ENCODE measurements at regions not wholly inside any gene's neighbourhood (a gene's known extent, or its start where the extent isn't known, plus 50 kb on each side); places are given as distances from the start of the nearest gene placed in this dataset.

GRCh38 chr2:240225660-240226475 is 85.4 kb upstream of the OTOS start:
- no peak for DNase-seq (ENCODE audit: low read depth, low spot score)

GRCh38 chr2:240226672-240227537 is 86.4 kb upstream of the OTOS start:
- no peak for DNase-seq (ENCODE audit: low read depth, low spot score)

GRCh38 chr2:240227538-240228428 is 87.3 kb upstream of the OTOS start:
- no peak for DNase-seq (ENCODE audit: low read depth, low spot score)

GRCh38 chr2:240229005-240229404 is 88.5 kb upstream of the OTOS start:
- DNase-seq (ENCODE audit: low read depth, low spot score) = no peak

GRCh38 chr2:240229603-240230235 is 89.3 kb upstream of the OTOS start:
- no peak for DNase-seq (ENCODE audit: low read depth, low spot score)

- no peak for DNase-seq (ENCODE audit: low read depth, low spot score)
Observed at GRCh38 chr2:240230291-240230931, 90.0 kb upstream of the OTOS start.

- no peak for DNase-seq (ENCODE audit: low read depth, low spot score)
Observed at GRCh38 chr2:240231838-240232244, 91.4 kb upstream of the OTOS start.

GRCh38 chr2:240232264-240232915 is 91.9 kb upstream of the OTOS start:
- DNase-seq (ENCODE audit: low read depth, low spot score) = no peak

GRCh38 chr2:240232961-240233884 is 92.8 kb upstream of the OTOS start:
- no peak for DNase-seq (ENCODE audit: low read depth, low spot score)

- DNase-seq (ENCODE audit: low read depth, low spot score) = no peak
Observed at GRCh38 chr2:240233885-240234502, 93.5 kb upstream of the OTOS start.

GRCh38 chr2:240234503-240234951 is 94.1 kb upstream of the OTOS start:
- no peak for DNase-seq (ENCODE audit: low read depth, low spot score)

GRCh38 chr2:240235149-240235803 is 94.8 kb upstream of the OTOS start:
- no peak for DNase-seq (ENCODE audit: low read depth, low spot score)

- DNase-seq (ENCODE audit: low read depth, low spot score) = no peak
Observed at GRCh38 chr2:240235811-240236210, 95.4 kb upstream of the OTOS start.

GRCh38 chr2:240236217-240237111 is 96.0 kb upstream of the OTOS start:
- no peak for DNase-seq (ENCODE audit: low read depth, low spot score)

- no peak for DNase-seq (ENCODE audit: low read depth, low spot score)
Observed at GRCh38 chr2:240237609-240238174, 97.2 kb upstream of the OTOS start.

- no peak for DNase-seq (ENCODE audit: low read depth, low spot score)
Observed at GRCh38 chr2:240238201-240238600, 97.7 kb upstream of the OTOS start.

- DNase-seq (ENCODE audit: low read depth, low spot score) = no peak
Observed at GRCh38 chr2:240238786-240239185, 98.3 kb upstream of the OTOS start.
